SK-N-SH treated with all-trans-retinoic acid at 6 μM for 48 hours (cell line): ENCODE measurements at regions not wholly inside any gene's neighbourhood (a gene's known extent, or its start where the extent isn't known, plus 50 kb on each side); places are given as distances from the start of the nearest gene placed in this dataset.

Experiments used
- TF ChIP-seq, protein P1 (sequence below): fragments of 250-450 bp; sonication (Bioruptor Pico); IDR thresholded peaks from 2 replicates; pipeline ENCODE4 v1.8.0; 2021; ENCODE audit warnings: low read depth, mild to moderate bottlenecking, moderate library complexity, borderline replicate concordance
- TF ChIP-seq, protein P2 (sequence below): fragments of 250-450 bp; sonication (Bioruptor Pico); IDR thresholded peaks from 2 replicates; pipeline ENCODE4 v1.5.0; 2020; ENCODE audit warnings: mild to moderate bottlenecking, moderate library complexity

DNA sequence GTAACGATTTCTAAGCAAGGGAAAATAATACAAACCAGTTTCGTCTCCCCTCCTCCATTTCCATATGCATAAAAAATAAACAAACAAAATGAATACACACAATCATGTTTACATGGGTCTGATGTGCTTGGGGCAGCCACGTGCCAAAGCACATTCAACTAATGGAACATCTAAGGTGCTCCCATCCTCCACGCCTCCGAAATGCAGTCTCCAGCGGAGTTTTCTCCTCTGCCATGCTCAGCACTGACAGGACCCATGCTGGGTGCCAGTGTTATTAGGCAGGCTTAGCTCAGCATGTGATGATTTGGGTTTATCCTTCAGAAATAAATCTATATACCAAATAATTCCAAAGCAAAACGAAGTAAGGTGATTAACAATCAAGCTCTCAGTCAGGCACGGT lies 337.3 kb upstream of the ATP10A start:
- TF ChIP-seq, protein P1, sequence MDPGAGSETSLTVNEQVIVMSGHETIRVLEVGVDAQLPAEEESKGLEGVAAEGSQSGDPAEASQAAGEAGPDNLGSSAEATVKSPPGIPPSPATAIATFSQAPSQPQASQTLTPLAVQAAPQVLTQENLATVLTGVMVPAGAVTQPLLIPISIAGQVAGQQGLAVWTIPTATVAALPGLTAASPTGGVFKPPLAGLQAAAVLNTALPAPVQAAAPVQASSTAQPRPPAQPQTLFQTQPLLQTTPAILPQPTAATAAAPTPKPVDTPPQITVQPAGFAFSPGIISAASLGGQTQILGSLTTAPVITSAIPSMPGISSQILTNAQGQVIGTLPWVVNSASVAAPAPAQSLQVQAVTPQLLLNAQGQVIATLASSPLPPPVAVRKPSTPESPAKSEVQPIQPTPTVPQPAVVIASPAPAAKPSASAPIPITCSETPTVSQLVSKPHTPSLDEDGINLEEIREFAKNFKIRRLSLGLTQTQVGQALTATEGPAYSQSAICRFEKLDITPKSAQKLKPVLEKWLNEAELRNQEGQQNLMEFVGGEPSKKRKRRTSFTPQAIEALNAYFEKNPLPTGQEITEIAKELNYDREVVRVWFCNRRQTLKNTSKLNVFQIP (CRISPR knock-in tag): no peak
- TF ChIP-seq, protein P2, sequence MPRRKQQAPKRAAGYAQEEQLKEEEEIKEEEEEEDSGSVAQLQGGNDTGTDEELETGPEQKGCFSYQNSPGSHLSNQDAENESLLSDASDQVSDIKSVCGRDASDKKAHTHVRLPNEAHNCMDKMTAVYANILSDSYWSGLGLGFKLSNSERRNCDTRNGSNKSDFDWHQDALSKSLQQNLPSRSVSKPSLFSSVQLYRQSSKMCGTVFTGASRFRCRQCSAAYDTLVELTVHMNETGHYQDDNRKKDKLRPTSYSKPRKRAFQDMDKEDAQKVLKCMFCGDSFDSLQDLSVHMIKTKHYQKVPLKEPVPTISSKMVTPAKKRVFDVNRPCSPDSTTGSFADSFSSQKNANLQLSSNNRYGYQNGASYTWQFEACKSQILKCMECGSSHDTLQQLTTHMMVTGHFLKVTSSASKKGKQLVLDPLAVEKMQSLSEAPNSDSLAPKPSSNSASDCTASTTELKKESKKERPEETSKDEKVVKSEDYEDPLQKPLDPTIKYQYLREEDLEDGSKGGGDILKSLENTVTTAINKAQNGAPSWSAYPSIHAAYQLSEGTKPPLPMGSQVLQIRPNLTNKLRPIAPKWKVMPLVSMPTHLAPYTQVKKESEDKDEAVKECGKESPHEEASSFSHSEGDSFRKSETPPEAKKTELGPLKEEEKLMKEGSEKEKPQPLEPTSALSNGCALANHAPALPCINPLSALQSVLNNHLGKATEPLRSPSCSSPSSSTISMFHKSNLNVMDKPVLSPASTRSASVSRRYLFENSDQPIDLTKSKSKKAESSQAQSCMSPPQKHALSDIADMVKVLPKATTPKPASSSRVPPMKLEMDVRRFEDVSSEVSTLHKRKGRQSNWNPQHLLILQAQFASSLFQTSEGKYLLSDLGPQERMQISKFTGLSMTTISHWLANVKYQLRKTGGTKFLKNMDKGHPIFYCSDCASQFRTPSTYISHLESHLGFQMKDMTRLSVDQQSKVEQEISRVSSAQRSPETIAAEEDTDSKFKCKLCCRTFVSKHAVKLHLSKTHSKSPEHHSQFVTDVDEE (CRISPR knock-in tag): no peak
